Neural progenitor cell (in vitro differentiated cells): ENCODE measurements at regions not wholly inside any gene's neighbourhood (a gene's known extent, or its start where the extent isn't known, plus 50 kb on each side); places are given as distances from the start of the nearest gene placed in this dataset.

Experiments used
- EZH2 ChIP-seq: fragments of 200-600 bp; sonication (generic); IDR thresholded peaks from 2 replicates; pipeline ENCODE4 v1.6.1; 2017; ENCODE audit warnings: antibody characterized with exemption, mild to moderate bottlenecking, moderate library complexity
- EZH2phosphoT487 ChIP-seq: fragments of 200-600 bp; sonication (generic); IDR thresholded peaks from 2 replicates; pipeline ENCODE4 v1.6.1; 2017; ENCODE audit warnings: antibody characterized with exemption
- TF ChIP-seq, protein P1 (sequence below): fragments of 200-600 bp; sonication (generic); IDR thresholded peaks from 2 replicates; pipeline ENCODE4 v1.5.1; 2017; ENCODE audit warnings: antibody characterized with exemption, mild to moderate bottlenecking

GRCh38 chr5:92715946-92716520, 865.0 kb downstream of the NR2F1-AS1 start:
- TF ChIP-seq, protein P1, sequence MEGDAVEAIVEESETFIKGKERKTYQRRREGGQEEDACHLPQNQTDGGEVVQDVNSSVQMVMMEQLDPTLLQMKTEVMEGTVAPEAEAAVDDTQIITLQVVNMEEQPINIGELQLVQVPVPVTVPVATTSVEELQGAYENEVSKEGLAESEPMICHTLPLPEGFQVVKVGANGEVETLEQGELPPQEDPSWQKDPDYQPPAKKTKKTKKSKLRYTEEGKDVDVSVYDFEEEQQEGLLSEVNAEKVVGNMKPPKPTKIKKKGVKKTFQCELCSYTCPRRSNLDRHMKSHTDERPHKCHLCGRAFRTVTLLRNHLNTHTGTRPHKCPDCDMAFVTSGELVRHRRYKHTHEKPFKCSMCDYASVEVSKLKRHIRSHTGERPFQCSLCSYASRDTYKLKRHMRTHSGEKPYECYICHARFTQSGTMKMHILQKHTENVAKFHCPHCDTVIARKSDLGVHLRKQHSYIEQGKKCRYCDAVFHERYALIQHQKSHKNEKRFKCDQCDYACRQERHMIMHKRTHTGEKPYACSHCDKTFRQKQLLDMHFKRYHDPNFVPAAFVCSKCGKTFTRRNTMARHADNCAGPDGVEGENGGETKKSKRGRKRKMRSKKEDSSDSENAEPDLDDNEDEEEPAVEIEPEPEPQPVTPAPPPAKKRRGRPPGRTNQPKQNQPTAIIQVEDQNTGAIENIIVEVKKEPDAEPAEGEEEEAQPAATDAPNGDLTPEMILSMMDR: no peak
- TF ChIP-seq EZH2: no peak
- no peak for TF ChIP-seq EZH2phosphoT487
